GM13976 (cell line): ENCODE measurements at regions not wholly inside any gene's neighbourhood (a gene's known extent, or its start where the extent isn't known, plus 50 kb on each side); places are given as distances from the start of the nearest gene placed in this dataset.
"Not testable (repeated sequence)": the region's sequence is repeated elsewhere in the genome, so short reads cannot be mapped to it uniquely, and the experiment has no call there.

ENCODE experiments used
- DNase-seq: peaks from one replicate; pipeline ENCODE4 v3.0.0; 2012; ENCODE audit warnings: low spot score
- CTCF ChIP-seq: IDR thresholded peaks from 2 replicates; pipeline ENCODE4 v1.5.1; 2012; ENCODE audit warnings: borderline replicate concordance, mild to moderate bottlenecking; ENCODE audit not compliant: insufficient read depth; ENCODE audit errors: extremely low read depth, missing control alignments, control extremely low read depth
- in situ Hi-C: fragments of 300-500 bp; cut with MboI; formaldehyde crosslinking; loops from one replicate; pipeline ENCODE4 v1.12.0; 2022; ENCODE audit warnings: low sequenced_read_pairs, mixed read lengths, inconsistent platforms; ENCODE audit not compliant: unreplicated experiment

- TF ChIP-seq CTCF: no peak
- DNase-seq: no peak
- in situ Hi-C loops: no loop called here
Measured at GRCh38 chr19:28542394-28543243, 670.3 kb downstream of the UQCRFS1 start.

GRCh38 chr19:28541602-28542393 is 671.2 kb downstream of the UQCRFS1 start:
- in situ Hi-C loops: no loop called here
- no peak for TF ChIP-seq CTCF
- no peak for DNase-seq

GRCh38 chr19:28541029-28541428 is 671.9 kb downstream of the UQCRFS1 start:
- in situ Hi-C loops: no loop called here
- TF ChIP-seq CTCF: no peak

GRCh38 chr19:28540385-28540784 is 672.6 kb downstream of the UQCRFS1 start:
- DNase-seq, in situ Hi-C loops: not testable (repeated sequence)

More at GRCh38 chr19:28541029-28541428, 671.9 kb downstream of the UQCRFS1 start:
- no peak for DNase-seq

GRCh38 chr19:28539759-28540158 is 673.2 kb downstream of the UQCRFS1 start:
- DNase-seq: no peak
- TF ChIP-seq CTCF: no peak
- in situ Hi-C loops: no loop called here

- in situ Hi-C loops, DNase-seq: not testable (repeated sequence)
Measured at GRCh38 chr19:28538579-28538978, 674.4 kb downstream of the UQCRFS1 start.

GRCh38 chr19:28537896-28538295 is 675.1 kb downstream of the UQCRFS1 start:
- in situ Hi-C loops: no loop called here
- no peak for TF ChIP-seq CTCF
- DNase-seq: no peak
